ENCODE measurements at regions not wholly inside any gene's neighbourhood (a gene's known extent, or its start where the extent isn't known, plus 50 kb on each side); places are given as distances from the start of the nearest gene placed in this dataset.

GRCh38 chr15:85934691-85935090 lies 140.0 kb upstream of the KLHL25 start:
- POLR2A ChIA-PET = no interaction called here
- H3K4me3 Mint-ChIP-seq = no peak overlapping the region
- no peaks in the 10 kb centered on the region for H3K9me3 Mint-ChIP-seq
- H3K27ac Mint-ChIP-seq = no peak overlapping the region
- H3K27me3 Mint-ChIP-seq = no peaks in the 10 kb centered on the region
- H3K4me1 Mint-ChIP-seq = no peaks in the 10 kb centered on the region
- H3K36me3 Mint-ChIP-seq (ENCODE audit: low read depth) = no peaks in the 10 kb centered on the region
- CTCF ChIA-PET = no interaction called here
- no peak for DNase-seq

- DNase-seq = no peak
- ChIA-PET CTCF (no interaction called here), POLR2A (no interaction called here)
- Mint-ChIP-seq H3K9me3 (no peaks in the 10 kb centered on the region), H3K36me3 (ENCODE audit: low read depth) (no peaks in the 10 kb centered on the region), H3K4me3 (no peak overlapping the region), H3K27me3 (no peaks in the 10 kb centered on the region), H3K4me1 (no peaks in the 10 kb centered on the region), H3K27ac (no peak overlapping the region)
Measured at GRCh38 chr15:85935182-85935581, 140.5 kb upstream of the KLHL25 start.

- H3K9me3 Mint-ChIP-seq = no peaks in the 10 kb centered on the region
- H3K27me3 Mint-ChIP-seq = no peaks in the 10 kb centered on the region
- no peak overlapping the region for H3K4me3 Mint-ChIP-seq
- no peak overlapping the region for H3K27ac Mint-ChIP-seq
- H3K36me3 Mint-ChIP-seq (ENCODE audit: low read depth) = no peaks in the 10 kb centered on the region
- ChIA-PET POLR2A (no interaction called here), CTCF (no interaction called here)
- DNase-seq = no peak
- H3K4me1 Mint-ChIP-seq = no peaks in the 10 kb centered on the region
Measured at GRCh38 chr15:85937661-85938060, 142.0 kb upstream of the AGBL1 start.

- POLR2A ChIA-PET = no interaction called here
- CTCF ChIA-PET = no interaction called here
Measured at GRCh38 chr15:85941186-85941855, 138.3 kb upstream of the AGBL1 start.

GRCh38 chr15:85942632-85943031 lies 137.0 kb upstream of the AGBL1 start:
- Mint-ChIP-seq H3K27ac (no peak overlapping the region), H3K36me3 (ENCODE audit: low read depth) (no peaks in the 10 kb centered on the region), H3K4me3 (no peak overlapping the region), H3K4me1 (no peaks in the 10 kb centered on the region), H3K27me3 (peaks cover 3% of the 10 kb centered on the region), H3K9me3 (no peaks in the 10 kb centered on the region)
- no peak for DNase-seq
- ChIA-PET POLR2A (no interaction called here), CTCF (no interaction called here)

More at GRCh38 chr15:85941186-85941855, 138.3 kb upstream of the AGBL1 start:
- peaks cover 3% of the 10 kb centered on the region for H3K27me3 Mint-ChIP-seq
- no peaks in the 10 kb centered on the region for H3K36me3 Mint-ChIP-seq (ENCODE audit: low read depth)
- no peaks in the 10 kb centered on the region for H3K4me1 Mint-ChIP-seq
- no peak overlapping the region for H3K4me3 Mint-ChIP-seq
- H3K9me3 Mint-ChIP-seq = no peaks in the 10 kb centered on the region
- no peak overlapping the region for H3K27ac Mint-ChIP-seq
- DNase-seq = no peak

- Mint-ChIP-seq H3K4me1 (no peaks in the 10 kb centered on the region), H3K27me3 (peaks cover 3% of the 10 kb centered on the region), H3K4me3 (no peak overlapping the region), H3K27ac (no peak overlapping the region), H3K9me3 (no peaks in the 10 kb centered on the region), H3K36me3 (ENCODE audit: low read depth) (no peaks in the 10 kb centered on the region)
- DNase-seq = no peak
- CTCF ChIA-PET = no interaction called here
- POLR2A ChIA-PET = no interaction called here
Measured at GRCh38 chr15:85943151-85943550, 136.5 kb upstream of the AGBL1 start.

- no peak overlapping the region for H3K27ac Mint-ChIP-seq
- CTCF ChIA-PET = no interaction called here
Measured at GRCh38 chr15:85943791-85944190, 135.9 kb upstream of the AGBL1 start.

GRCh38 chr15:85947021-85947420 lies 132.7 kb upstream of the AGBL1 start:
- H3K4me1 Mint-ChIP-seq = no peaks in the 10 kb centered on the region
- ChIA-PET POLR2A (no interaction called here), CTCF (no interaction called here)
- no peak overlapping the region for H3K27ac Mint-ChIP-seq
- H3K27me3 Mint-ChIP-seq = peaks cover 3% of the 10 kb centered on the region
- DNase-seq = no peak
- H3K36me3 Mint-ChIP-seq (ENCODE audit: low read depth) = no peaks in the 10 kb centered on the region
- no peaks in the 10 kb centered on the region for H3K9me3 Mint-ChIP-seq
- H3K4me3 Mint-ChIP-seq = no peak overlapping the region

More at GRCh38 chr15:85943791-85944190, 135.9 kb upstream of the AGBL1 start:
- DNase-seq = no peak
- Mint-ChIP-seq H3K36me3 (ENCODE audit: low read depth) (no peaks in the 10 kb centered on the region), H3K27me3 (peaks cover 3% of the 10 kb centered on the region), H3K9me3 (no peaks in the 10 kb centered on the region), H3K4me3 (no peak overlapping the region), H3K4me1 (no peaks in the 10 kb centered on the region)
- POLR2A ChIA-PET = no interaction called here

- POLR2A ChIA-PET = no interaction called here
- no peaks in the 10 kb centered on the region for H3K4me1 Mint-ChIP-seq
- H3K27ac Mint-ChIP-seq = no peak overlapping the region
- H3K27me3 Mint-ChIP-seq = peaks cover 3% of the 10 kb centered on the region
- no peak for DNase-seq
- CTCF ChIA-PET = no interaction called here
- H3K4me3 Mint-ChIP-seq = no peak overlapping the region
- no peaks in the 10 kb centered on the region for H3K9me3 Mint-ChIP-seq
- no peaks in the 10 kb centered on the region for H3K36me3 Mint-ChIP-seq (ENCODE audit: low read depth)
Measured at GRCh38 chr15:85947936-85948335, 131.7 kb upstream of the AGBL1 start.

- CTCF ChIA-PET = no interaction called here
- no peaks in the 10 kb centered on the region for H3K36me3 Mint-ChIP-seq (ENCODE audit: low read depth)
Measured at GRCh38 chr15:85950101-85950500, 129.6 kb upstream of the AGBL1 start.

GRCh38 chr15:85954586-85954985 lies 125.1 kb upstream of the AGBL1 start:
- Mint-ChIP-seq H3K4me1 (peaks cover 7% of the 10 kb centered on the region), H3K36me3 (ENCODE audit: low read depth) (no peaks in the 10 kb centered on the region), H3K9me3 (no peaks in the 10 kb centered on the region), H3K27me3 (no peaks in the 10 kb centered on the region), H3K27ac (no peak overlapping the region), H3K4me3 (no peak overlapping the region)
- ChIA-PET POLR2A (no interaction called here), CTCF (no interaction called here)
- no peak for DNase-seq

More at GRCh38 chr15:85950101-85950500, 129.6 kb upstream of the AGBL1 start:
- Mint-ChIP-seq H3K4me1 (peaks cover under 1% of the 10 kb centered on the region), H3K9me3 (no peaks in the 10 kb centered on the region), H3K27me3 (no peaks in the 10 kb centered on the region), H3K4me3 (no peak overlapping the region), H3K27ac (no peak overlapping the region)
- DNase-seq = no peak
- POLR2A ChIA-PET = no interaction called here

GRCh38 chr15:85955501-85956391 lies 123.9 kb upstream of the AGBL1 start:
- POLR2A ChIA-PET = no interaction called here

GRCh38 chr15:85956532-85957275 lies 123.0 kb upstream of the AGBL1 start:
- Mint-ChIP-seq H3K27ac (no peak overlapping the region), H3K36me3 (ENCODE audit: low read depth) (no peaks in the 10 kb centered on the region), H3K4me1 (peaks cover 7% of the 10 kb centered on the region), H3K27me3 (no peaks in the 10 kb centered on the region), H3K4me3 (no peak overlapping the region), H3K9me3 (no peaks in the 10 kb centered on the region)
- CTCF ChIA-PET = no interaction called here
- POLR2A ChIA-PET = no interaction called here
- no peak for DNase-seq

More at GRCh38 chr15:85955501-85956391, 123.9 kb upstream of the AGBL1 start:
- Mint-ChIP-seq H3K27ac (no peak overlapping the region), H3K36me3 (ENCODE audit: low read depth) (no peaks in the 10 kb centered on the region), H3K4me1 (peaks cover 7% of the 10 kb centered on the region), H3K9me3 (no peaks in the 10 kb centered on the region), H3K4me3 (no peak overlapping the region), H3K27me3 (no peaks in the 10 kb centered on the region)
- no peak for DNase-seq
- CTCF ChIA-PET = no interaction called here

Data from activated CD4-positive, alpha-beta memory T cell treated with anti-CD3 and anti-CD28 coated beads, Interleukin-2, amount 10 ng/mL, durations not matched to agents 7 days and 5 days (primary cell).